HG03432 (cell line): ENCODE measurements at regions not wholly inside any gene's neighbourhood (a gene's known extent, or its start where the extent isn't known, plus 50 kb on each side); places are given as distances from the start of the nearest gene placed in this dataset.

Experiments
- ATAC-seq: cut with Tn5 transposase; IDR thresholded peaks from one replicate; pipeline ENCODE4 v1.9.1; 2021; ENCODE audit warnings: mild to moderate bottlenecking, moderate library complexity; ENCODE audit not compliant: unreplicated experiment

- no peak for ATAC-seq
These were observed 362.0 kb upstream of the TMCO5A start for GRCh38 chr15:37572401-37572800.

- no peak for ATAC-seq
These were observed 359.5 kb upstream of the TMCO5A start for GRCh38 chr15:37574985-37575384.

- ATAC-seq = no peak
These were observed 357.5 kb upstream of the TMCO5A start for GRCh38 chr15:37576952-37577351.

- no peak for ATAC-seq
These were observed 352.4 kb upstream of the TMCO5A start for GRCh38 chr15:37581866-37582532.

GRCh38 chr15:37582852-37583251 is 351.6 kb upstream of the TMCO5A start:
- ATAC-seq = no peak

GRCh38 chr15:37586011-37586583 is 348.3 kb upstream of the TMCO5A start:
- ATAC-seq = no peak

- no peak for ATAC-seq
These were observed 347.5 kb upstream of the TMCO5A start for GRCh38 chr15:37586976-37587375.

GRCh38 chr15:37594417-37594816 is 340.0 kb upstream of the TMCO5A start:
- no peak for ATAC-seq

- no peak for ATAC-seq
These were observed 338.9 kb upstream of the TMCO5A start for GRCh38 chr15:37595426-37595970.

- ATAC-seq = no peak
These were observed 335.3 kb upstream of the TMCO5A start for GRCh38 chr15:37599156-37599555.

- ATAC-seq = no peak
These were observed 318.2 kb upstream of the TMCO5A start for GRCh38 chr15:37616215-37616614.

- no peak for ATAC-seq
These were observed 316.1 kb upstream of the TMCO5A start for GRCh38 chr15:37618353-37618752.

GRCh38 chr15:37619358-37620042 is 314.9 kb upstream of the TMCO5A start:
- no peak for ATAC-seq

- ATAC-seq = no peak
These were observed 308.9 kb upstream of the TMCO5A start for GRCh38 chr15:37625576-37625975.

GRCh38 chr15:37628507-37628906 is 305.9 kb upstream of the TMCO5A start:
- ATAC-seq = no peak

- ATAC-seq = no peak
These were observed 297.7 kb upstream of the TMCO5A start for GRCh38 chr15:37636736-37637135.

- ATAC-seq = no peak
These were observed 296.3 kb upstream of the TMCO5A start for GRCh38 chr15:37638116-37638515.

- no peak for ATAC-seq
These were observed 295.7 kb upstream of the TMCO5A start for GRCh38 chr15:37638691-37639090.

GRCh38 chr15:37652646-37653417 is 281.6 kb upstream of the TMCO5A start:
- ATAC-seq = no peak

GRCh38 chr15:37678124-37678523 is 256.3 kb upstream of the TMCO5A start:
- ATAC-seq = no peak

- no peak for ATAC-seq
These were observed 254.8 kb upstream of the TMCO5A start for GRCh38 chr15:37679627-37680026.
